HG03469 (cell line): ENCODE measurements at regions not wholly inside any gene's neighbourhood (a gene's known extent, or its start where the extent isn't known, plus 50 kb on each side); places are given as distances from the start of the nearest gene placed in this dataset.
"Not testable (repeated sequence)": the region's sequence is repeated elsewhere in the genome, so short reads cannot be mapped to it uniquely, and the experiment has no call there.

Source experiments
- ATAC-seq: cut with Tn5 transposase; IDR thresholded peaks from one replicate; pipeline ENCODE4 v1.9.1; 2021; ENCODE audit warnings: mild to moderate bottlenecking, moderate library complexity, moderate number of reproducible peaks; ENCODE audit not compliant: unreplicated experiment

GRCh38 chr16:13612623-13613022 lies 307.3 kb upstream of the ERCC4 start:
- ATAC-seq: no peak

GRCh38 chr16:13613165-13613564 lies 306.8 kb upstream of the ERCC4 start:
- ATAC-seq: no peak

- ATAC-seq: no peak
Observed at GRCh38 chr16:13621639-13622038, 298.3 kb upstream of the ERCC4 start.

- no peak for ATAC-seq
Observed at GRCh38 chr16:13628156-13628555, 291.8 kb upstream of the ERCC4 start.

GRCh38 chr16:13629704-13630103 lies 290.2 kb upstream of the ERCC4 start:
- ATAC-seq: no peak

- no peak for ATAC-seq
Observed at GRCh38 chr16:13630374-13630773, 289.6 kb upstream of the ERCC4 start.

GRCh38 chr16:13631213-13631767 lies 288.7 kb upstream of the ERCC4 start:
- no peak for ATAC-seq

- ATAC-seq: no peak
Observed at GRCh38 chr16:13631916-13632315, 288.0 kb upstream of the ERCC4 start.

- not testable (repeated sequence) for ATAC-seq
Observed at GRCh38 chr16:13632504-13632903, 287.4 kb upstream of the ERCC4 start.

- no peak for ATAC-seq
Observed at GRCh38 chr16:13633391-13633861, 286.5 kb upstream of the ERCC4 start.

- ATAC-seq: no peak
Observed at GRCh38 chr16:13634253-13634652, 285.7 kb upstream of the ERCC4 start.

GRCh38 chr16:13634959-13635358 lies 285.0 kb upstream of the ERCC4 start:
- no peak for ATAC-seq

- no peak for ATAC-seq
Observed at GRCh38 chr16:13638218-13638617, 281.7 kb upstream of the ERCC4 start.

- ATAC-seq: no peak
Observed at GRCh38 chr16:13643412-13643811, 276.5 kb upstream of the ERCC4 start.

- no peak for ATAC-seq
Observed at GRCh38 chr16:13645601-13646245, 274.2 kb upstream of the ERCC4 start.

- no peak for ATAC-seq
Observed at GRCh38 chr16:13660807-13661206, 259.1 kb upstream of the ERCC4 start.

- no peak for ATAC-seq
Observed at GRCh38 chr16:13665876-13666275, 254.1 kb upstream of the ERCC4 start.

- no peak for ATAC-seq
Observed at GRCh38 chr16:13672196-13672595, 247.8 kb upstream of the ERCC4 start.

- ATAC-seq: no peak
Observed at GRCh38 chr16:13680021-13680889, 239.7 kb upstream of the ERCC4 start.

GRCh38 chr16:13684819-13685563 lies 235.0 kb upstream of the ERCC4 start:
- ATAC-seq: no peak

- ATAC-seq: no peak
Observed at GRCh38 chr16:13696017-13696416, 223.9 kb upstream of the ERCC4 start.
